GM12878 (cell line): ENCODE measurements at regions not wholly inside any gene's neighbourhood (a gene's known extent, or its start where the extent isn't known, plus 50 kb on each side); places are given as distances from the start of the nearest gene placed in this dataset.

ENCODE experiments used
- ATAC-seq: fragments of 200-7000 bp; cut with Tn5 transposase; 3 replicates; pipeline ENCODE4 v1.9.1; 2020; ENCODE audit warnings: mild to moderate bottlenecking, moderate library complexity
- BruUV-seq: library from RNA; stranded (reverse); fragments of 400-500 nt; replicated peaks from 2 replicates; lab custom pipeline; 2021; lab: Mats Ljungman, UMichigan
- CTCF ChIA-PET: fragments of 300-600 bp; sonication (Branson Sonifier 250); formaldehyde crosslinking; extraction: SDS; loops from one replicate; lab custom pipeline; 2021; ENCODE audit warnings: inconsistent platforms; lab: Yijun Ruan, JAX
- POLR2A ChIA-PET: fragments of 350-600 bp; formaldehyde crosslinking; extraction: SDS; loops from one replicate; lab custom pipeline; 2021; ENCODE audit warnings: inconsistent platforms; lab: Charles Lee
- RAD21 ChIA-PET: fragments of 300-600 bp; sonication (Branson Sonifier 250); formaldehyde crosslinking; loops from one replicate; lab custom pipeline; 2023; ENCODE audit warnings: antibody characterized with exemption; ENCODE audit not compliant: unreplicated experiment; lab: Charles Lee
- SMC1A ChIA-PET: fragments of 300-600 bp; sonication (Branson Sonifier 250); formaldehyde crosslinking; loops from one replicate; lab custom pipeline; 2023; ENCODE audit not compliant: unreplicated experiment, uncharacterized antibody; lab: Charles Lee
- DNase-seq: peaks from one replicate; pipeline ENCODE4 v3.0.0-alpha.2; 2011; ENCODE audit warnings: low read depth, low spot score
- FAIRE-seq: peaks from 3 replicates; lab custom pipeline; 2011; peaks lifted over from hg19 to GRCh38; lab: Jason Lieb, UNC
- H2AFZ ChIP-seq: 2 replicates; pipeline ENCODE4 v1.6.0; 2011; ENCODE audit warnings: low read depth, low read length, control low read depth; ENCODE audit not compliant: control insufficient read depth
- H3K27ac ChIP-seq: 2 replicates; pipeline ENCODE4 v1.5.1; 2011; ENCODE audit warnings: control low read depth; ENCODE audit not compliant: control insufficient read depth, insufficient read depth
- H3K27me3 ChIP-seq, 2 experiments: replicated peaks in 1 of 2; 2 replicates each; pipeline versions ENCODE4 v1.6.0 to v1.6.1; 2011; ENCODE audit warnings: low read length in 1 of 2; ENCODE audit not compliant: control insufficient read depth in 2 of 2, insufficient read depth in 2 of 2
- H3K36me3 ChIP-seq, 2 experiments: 2 replicates each; pipeline ENCODE4 v1.5.1; 2011; ENCODE audit warnings: low read length in 1 of 2; ENCODE audit not compliant: control insufficient read depth in 2 of 2, insufficient read depth in 2 of 2
- H3K4me1 ChIP-seq: 2 replicates; pipeline ENCODE4 v1.6.1; 2011; ENCODE audit warnings: mild to moderate bottlenecking, low read length, moderate library complexity, mixed read lengths; ENCODE audit not compliant: control insufficient read depth, insufficient read depth
- H3K4me2 ChIP-seq: 2 replicates; pipeline ENCODE4 v1.6.0; 2011; ENCODE audit warnings: control low read depth; ENCODE audit not compliant: control insufficient read depth, insufficient read depth
- H3K4me3 ChIP-seq: fragments of 200-600 bp; sonication (generic); 2 replicates; pipeline ENCODE4 v1.5.1; 2016
- H3K79me2 ChIP-seq: 2 replicates; pipeline ENCODE4 v1.6.0; 2011; ENCODE audit warnings: low read length; ENCODE audit not compliant: control insufficient read depth, insufficient read depth
- H3K9ac ChIP-seq: 2 replicates; pipeline ENCODE4 v1.8.0; 2011; ENCODE audit warnings: low read length, control low read depth, mixed read lengths; ENCODE audit not compliant: control insufficient read depth, insufficient read depth
- H3K9me3 ChIP-seq: replicated peaks from 3 replicates; pipeline ENCODE4 v1.5.1; 2011; ENCODE audit warnings: mild to moderate bottlenecking, low read length; ENCODE audit not compliant: control insufficient read depth, insufficient read depth
- H4K20me1 ChIP-seq: 2 replicates; pipeline ENCODE4 v1.6.0; 2011; ENCODE audit not compliant: control insufficient read depth, insufficient read depth
- CBX5 ChIP-seq: sonication (generic); IDR thresholded peaks from 2 replicates; pipeline ENCODE4 v1.6.1; 2016; ENCODE audit warnings: low read depth, moderate library complexity, mild to moderate bottlenecking, inconsistent platforms
- CUX1 ChIP-seq: IDR thresholded peaks from 2 replicates; pipeline ENCODE4 v1.6.1; 2012; ENCODE audit warnings: improper control_type of control experiment, low read depth, low read length; ENCODE audit not compliant: insufficient replicate concordance
- ESRRA ChIP-seq: IDR thresholded peaks from 2 replicates; pipeline ENCODE4 v1.6.1; 2012; ENCODE audit warnings: mild to moderate bottlenecking, low read length, improper control_type of control experiment
- ETV6 ChIP-seq, 2 experiments: fragments of 450-650 bp in 1 of 2; IDR thresholded peaks in 1 of 2; conservative IDR thresholded peaks in 1 of 2; 2 replicates each; pipeline ENCODE4 v1.6.1; 2014; ENCODE audit warnings: antibody characterized with exemption in 1 of 2, borderline replicate concordance in 1 of 2, low read depth in 1 of 2, mild to moderate bottlenecking in 1 of 2, moderate library complexity in 1 of 2
- EZH2 ChIP-seq: IDR thresholded peaks from 2 replicates; pipeline ENCODE4 v1.6.1; 2012; ENCODE audit warnings: low read depth, mild to moderate bottlenecking, control low read depth, inconsistent platforms, low read length, borderline replicate concordance; ENCODE audit not compliant: control insufficient read depth
- FOXM1 ChIP-seq: IDR thresholded peaks from 2 replicates; pipeline ENCODE4 v1.6.1; 2012; ENCODE audit warnings: low read depth, mild to moderate bottlenecking, inconsistent platforms, low read length, moderate library complexity
- KAT2A ChIP-seq: conservative IDR thresholded peaks from 2 replicates; pipeline ENCODE4 v1.6.1; 2011; ENCODE audit warnings: low read depth, low read length; ENCODE audit not compliant: control insufficient read depth
- NR2F1 ChIP-seq: fragments of 450-650 bp; conservative IDR thresholded peaks from 2 replicates; pipeline ENCODE4 v1.6.1; 2017; ENCODE audit warnings: mild to moderate bottlenecking
- POLR2AphosphoS2 ChIP-seq: IDR thresholded peaks from 2 replicates; pipeline ENCODE4 v1.6.1; 2011; ENCODE audit warnings: low read depth, mild to moderate bottlenecking, low read length, improper control_type of control experiment, moderate library complexity
- RFX5 ChIP-seq: IDR thresholded peaks from 2 replicates; pipeline ENCODE4 v1.6.1; 2011; ENCODE audit warnings: low read depth, low read length, improper control_type of control experiment
- SMAD5 ChIP-seq: IDR thresholded peaks from 2 replicates; pipeline ENCODE4 v1.6.1; 2016; ENCODE audit warnings: antibody characterized with exemption, low read depth
- TCF7 ChIP-seq: IDR thresholded peaks from 2 replicates; pipeline ENCODE4 v1.6.1; 2014; ENCODE audit warnings: antibody characterized with exemption, borderline replicate concordance
- ZNF217 ChIP-seq: fragments of 450-650 bp; IDR thresholded peaks from 2 replicates; pipeline ENCODE4 v1.6.1; 2017; ENCODE audit warnings: antibody characterized with exemption, mild to moderate bottlenecking
- ZNF592 ChIP-seq: fragments of 450-650 bp; IDR thresholded peaks from 2 replicates; pipeline ENCODE4 v1.6.1; 2017; ENCODE audit warnings: mild to moderate bottlenecking, moderate library complexity
- ZNF622 ChIP-seq: fragments of 450-650 bp; IDR thresholded peaks from 2 replicates; pipeline ENCODE4 v1.6.1; 2017; ENCODE audit warnings: mild to moderate bottlenecking, inconsistent platforms
- WGBS: methylation state at CpG from one replicate; pipeline ENCODE4 v1.1.6; 2016; ENCODE audit warnings: low lambda C conversion rate; ENCODE audit not compliant: insufficient replicate concordance, insufficient coverage; ENCODE audit errors: missing lambda C conversion rate; 5-methylcytosine and 5-hydroxymethylcytosine counted together
- in situ Hi-C: fragments of 300-500 bp; cut with MboI; formaldehyde crosslinking; loops from 9 replicates; pipeline ENCODE4 v1.14.3; 2018; ENCODE audit warnings: mixed read lengths
- intact Hi-C: fragments of 100-400 bp; cut with micrococcal nuclease; formaldehyde crosslinking; loops from one replicate; pipeline ENCODE4 v1.14.2; 2022; ENCODE audit not compliant: unreplicated experiment

- TF ChIP-seq CUX1 (no peak), NR2F1 (no peak), ETV6 (conservative IDR thresholded peaks at IDR 0.05 in 1 of 2, IDR thresholded peaks at IDR 0.05 in 1 of 2; ENCODE audit: borderline replicate concordance in 1 of 2, low read depth in 1 of 2) (no peak), SMAD5 (no peak), EZH2 (no peak), CBX5 (no peak), POLR2AphosphoS2 (no peak)
Measured at GRCh38 chr10:44512431-44513022, 127.6 kb upstream of the CXCL12 start (continued).

GRCh38 chr10:44513591-44513990 is 128.7 kb upstream of the CXCL12 start:
- no peak for FAIRE-seq
- Histone ChIP-seq H2AFZ (no peak overlapping the region), H3K4me1 (no peaks in the 10 kb centered on the region), H3K4me3 (no peak overlapping the region), H3K36me3 (no peaks in the 10 kb centered on the region), H3K27me3 (no peaks in the 10 kb centered on the region), H3K9ac (no peak overlapping the region), H3K79me2 (no peaks in the 10 kb centered on the region), H3K27ac (no peak overlapping the region), H4K20me1 (no peaks in the 10 kb centered on the region), H3K4me2 (no peak overlapping the region), H3K9me3 (no peaks in the 10 kb centered on the region)
- ChIA-PET SMC1A (no interaction called here), POLR2A (no interaction called here), CTCF (no interaction called here), RAD21 (no interaction called here)
- no peak for DNase-seq
- no peak for ATAC-seq
- WGBS: 27% methylated on average over 5 of the region's 5 CpGs
- in situ Hi-C loops: loop anchor here (25.0 kb wide), 1 partner anchor 101 kb away; no protein-coding TSS in a partner anchor
- BruUV-seq: no TSS peak
- intact Hi-C loops: no loop called here
- TF ChIP-seq ZNF622 (no peak), KAT2A (no peak), ZNF592 (no peak), TCF7 (no peak), ESRRA (no peak), FOXM1 (no peak), RFX5 (no peak), ZNF217 (no peak)
